Fibroblast of mammary gland (primary cell): ENCODE measurements at regions not wholly inside any gene's neighbourhood (a gene's known extent, or its start where the extent isn't known, plus 50 kb on each side); places are given as distances from the start of the nearest gene placed in this dataset.

Experiments used
- DNase-seq: peaks from one replicate; pipeline ENCODE4 v3.0.0-alpha.2; 2010; ENCODE audit warnings: low read depth
- H3K4me3 ChIP-seq: 2 replicates; pipeline ENCODE4 v1.5.1; 2011; ENCODE audit warnings: low read depth, mild to moderate bottlenecking, low read length, moderate library complexity; ENCODE audit not compliant: control insufficient read depth
- TF ChIP-seq, protein P1 (sequence below): conservative IDR thresholded peaks from 2 replicates; pipeline ENCODE4 v1.5.1; 2011; ENCODE audit warnings: low read depth, low read length, inconsistent platforms; ENCODE audit not compliant: control insufficient read depth, insufficient read depth

GRCh38 chr5:171599957-171600612 lies 180.6 kb downstream of the FGF18 start:
- TF ChIP-seq, protein P1, sequence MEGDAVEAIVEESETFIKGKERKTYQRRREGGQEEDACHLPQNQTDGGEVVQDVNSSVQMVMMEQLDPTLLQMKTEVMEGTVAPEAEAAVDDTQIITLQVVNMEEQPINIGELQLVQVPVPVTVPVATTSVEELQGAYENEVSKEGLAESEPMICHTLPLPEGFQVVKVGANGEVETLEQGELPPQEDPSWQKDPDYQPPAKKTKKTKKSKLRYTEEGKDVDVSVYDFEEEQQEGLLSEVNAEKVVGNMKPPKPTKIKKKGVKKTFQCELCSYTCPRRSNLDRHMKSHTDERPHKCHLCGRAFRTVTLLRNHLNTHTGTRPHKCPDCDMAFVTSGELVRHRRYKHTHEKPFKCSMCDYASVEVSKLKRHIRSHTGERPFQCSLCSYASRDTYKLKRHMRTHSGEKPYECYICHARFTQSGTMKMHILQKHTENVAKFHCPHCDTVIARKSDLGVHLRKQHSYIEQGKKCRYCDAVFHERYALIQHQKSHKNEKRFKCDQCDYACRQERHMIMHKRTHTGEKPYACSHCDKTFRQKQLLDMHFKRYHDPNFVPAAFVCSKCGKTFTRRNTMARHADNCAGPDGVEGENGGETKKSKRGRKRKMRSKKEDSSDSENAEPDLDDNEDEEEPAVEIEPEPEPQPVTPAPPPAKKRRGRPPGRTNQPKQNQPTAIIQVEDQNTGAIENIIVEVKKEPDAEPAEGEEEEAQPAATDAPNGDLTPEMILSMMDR: no peak
- DNase-seq: no peak
- H3K4me3 ChIP-seq: no peak overlapping the region

DNA sequence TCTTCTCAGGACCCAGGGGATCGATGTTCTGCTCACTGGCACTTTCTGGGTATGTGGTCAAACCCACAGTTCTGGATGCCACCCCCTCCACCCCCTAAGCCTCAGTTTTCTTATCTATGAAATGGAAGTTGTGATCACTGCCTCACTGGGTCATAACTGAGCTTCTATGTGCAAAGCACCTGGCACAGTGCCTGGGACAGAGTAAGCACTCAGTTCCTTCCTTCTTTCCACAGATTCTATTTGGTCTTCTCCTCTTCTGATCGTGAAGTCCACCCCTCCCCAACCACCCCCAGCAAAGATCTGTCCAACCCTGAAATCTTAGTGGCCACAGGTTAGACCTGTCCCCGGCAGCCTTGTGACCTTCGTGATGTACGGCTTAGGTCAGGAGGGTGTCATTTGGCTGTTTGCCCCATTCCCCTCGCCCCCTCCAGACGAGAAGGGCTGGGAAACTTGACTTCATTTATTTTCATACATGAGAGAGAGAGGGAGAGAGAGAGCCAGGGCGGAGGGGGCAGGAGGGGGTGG lies 181.4 kb downstream of the FGF18 start:
- DNase-seq: peak; percentile 40
- H3K4me3 ChIP-seq: no peak overlapping the region
- TF ChIP-seq, protein P1: no peak

- no peak overlapping the region for H3K4me3 ChIP-seq
- DNase-seq: no peak
- TF ChIP-seq, protein P1: no peak
Observed at GRCh38 chr5:171601266-171601881, 181.9 kb downstream of the FGF18 start.

GRCh38 chr5:171603591-171603990 lies 182.0 kb upstream of the SMIM23 start:
- TF ChIP-seq, protein P1: no peak
- H3K4me3 ChIP-seq: no peak overlapping the region
- no peak for DNase-seq

- TF ChIP-seq, protein P1: no peak
- no peak overlapping the region for H3K4me3 ChIP-seq
- DNase-seq: no peak
Observed at GRCh38 chr5:171604195-171604594, 181.4 kb upstream of the SMIM23 start.

DNA sequence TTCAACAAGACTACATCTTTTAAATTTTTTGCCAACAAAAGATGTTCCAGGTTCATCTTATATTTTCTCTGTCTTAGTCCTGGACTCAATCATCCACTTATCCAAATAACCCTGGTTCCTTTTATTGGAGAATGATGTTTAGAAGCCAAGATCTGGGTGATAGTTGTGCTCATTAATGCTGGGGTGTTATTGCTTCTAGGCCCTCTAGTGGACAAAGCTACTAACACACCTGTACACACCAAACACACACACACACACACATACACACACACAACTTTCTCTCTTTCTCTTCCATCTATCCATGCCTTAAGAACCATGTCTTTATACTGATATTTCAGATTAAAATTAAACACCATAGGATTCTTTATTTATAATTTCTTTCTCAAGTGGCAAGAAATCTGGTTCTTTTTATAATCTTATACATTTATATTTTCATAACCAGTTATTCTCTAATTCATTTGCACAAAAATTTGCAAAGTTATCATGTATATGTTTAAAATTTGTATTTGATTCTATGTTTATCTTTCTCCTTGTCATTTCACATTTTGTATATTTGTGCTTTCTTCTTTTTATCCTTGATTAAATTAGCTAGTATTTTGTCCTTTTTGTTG lies 179.1 kb upstream of the SMIM23 start:
- TF ChIP-seq, protein P1: peak; percentile 63
- DNase-seq: peak; percentile 38
- H3K4me3 ChIP-seq: no peak overlapping the region
